ENCODE measurements at regions not wholly inside any gene's neighbourhood (a gene's known extent, or its start where the extent isn't known, plus 50 kb on each side); places are given as distances from the start of the nearest gene placed in this dataset.

- Mint-ChIP-seq H3K4me1 (peaks cover 44% of the 10 kb centered on the region), H3K27ac (no peak overlapping the region), H3K4me3 (no peak overlapping the region), H3K9me3 (no peaks in the 10 kb centered on the region), H3K36me3 (ENCODE audit: low read depth) (no peaks in the 10 kb centered on the region), H3K27me3 (ENCODE audit: low read depth, poor library complexity) (peaks cover 7% of the 10 kb centered on the region)
- no peak for TF ChIP-seq CTCF (IDR thresholded peaks at IDR 0.05)
- DNase-seq, result no peak
Measured at GRCh38 chr19:31096935-31097545, 252.2 kb downstream of the TSHZ3 start.

GRCh38 chr19:31096062-31096830 is 253.0 kb downstream of the TSHZ3 start:
- Mint-ChIP-seq H3K27ac (no peak overlapping the region), H3K4me3 (no peak overlapping the region), H3K4me1 (peaks cover 36% of the 10 kb centered on the region), H3K9me3 (no peaks in the 10 kb centered on the region), H3K27me3 (ENCODE audit: low read depth, poor library complexity) (peaks cover 7% of the 10 kb centered on the region), H3K36me3 (ENCODE audit: low read depth) (no peaks in the 10 kb centered on the region)
- no peak for TF ChIP-seq CTCF (IDR thresholded peaks at IDR 0.05)
- no peak for DNase-seq

GRCh38 chr19:31095100-31095804 is 254.0 kb downstream of the TSHZ3 start:
- DNase-seq, result no peak
- Mint-ChIP-seq H3K27ac (no peak overlapping the region), H3K27me3 (ENCODE audit: low read depth, poor library complexity) (peaks cover 11% of the 10 kb centered on the region), H3K4me1 (peaks cover 28% of the 10 kb centered on the region), H3K9me3 (no peaks in the 10 kb centered on the region), H3K36me3 (ENCODE audit: low read depth) (no peaks in the 10 kb centered on the region), H3K4me3 (no peak overlapping the region)
- TF ChIP-seq CTCF (IDR thresholded peaks at IDR 0.05), result no peak

GRCh38 chr19:31092274-31092673 is 257.0 kb downstream of the TSHZ3 start:
- Mint-ChIP-seq H3K27me3 (ENCODE audit: low read depth, poor library complexity) (peaks cover 18% of the 10 kb centered on the region), H3K4me1 (peaks cover 14% of the 10 kb centered on the region), H3K27ac (no peak overlapping the region), H3K9me3 (no peaks in the 10 kb centered on the region), H3K4me3 (no peak overlapping the region), H3K36me3 (ENCODE audit: low read depth) (no peaks in the 10 kb centered on the region)
- TF ChIP-seq CTCF (IDR thresholded peaks at IDR 0.05), result no peak
- no peak for DNase-seq

GRCh38 chr19:31089681-31090080 is 259.6 kb downstream of the TSHZ3 start:
- H3K27ac Mint-ChIP-seq, result no peak overlapping the region
- peaks cover 17% of the 10 kb centered on the region for H3K27me3 Mint-ChIP-seq (ENCODE audit: low read depth, poor library complexity)
- no peak overlapping the region for H3K4me3 Mint-ChIP-seq
- no peak for TF ChIP-seq CTCF (IDR thresholded peaks at IDR 0.05)
- no peaks in the 10 kb centered on the region for H3K4me1 Mint-ChIP-seq
- no peaks in the 10 kb centered on the region for H3K9me3 Mint-ChIP-seq
- H3K36me3 Mint-ChIP-seq (ENCODE audit: low read depth), result no peaks in the 10 kb centered on the region
- no peak for DNase-seq

All from nephron progenitor cell (in vitro differentiated cells).